ENCODE measurements at regions not wholly inside any gene's neighbourhood (a gene's known extent, or its start where the extent isn't known, plus 50 kb on each side); places are given as distances from the start of the nearest gene placed in this dataset.

GRCh38 chr13:40270726-40271125, 395.7 kb downstream of the FOXO1 start:
- DNase-seq: no peak

GRCh38 chr13:40271271-40271885, 395.1 kb downstream of the FOXO1 start:
- no peak for DNase-seq

GRCh38 chr13:40271931-40272775, 394.3 kb downstream of the FOXO1 start:
- peak; percentile 68 for DNase-seq

DNA sequence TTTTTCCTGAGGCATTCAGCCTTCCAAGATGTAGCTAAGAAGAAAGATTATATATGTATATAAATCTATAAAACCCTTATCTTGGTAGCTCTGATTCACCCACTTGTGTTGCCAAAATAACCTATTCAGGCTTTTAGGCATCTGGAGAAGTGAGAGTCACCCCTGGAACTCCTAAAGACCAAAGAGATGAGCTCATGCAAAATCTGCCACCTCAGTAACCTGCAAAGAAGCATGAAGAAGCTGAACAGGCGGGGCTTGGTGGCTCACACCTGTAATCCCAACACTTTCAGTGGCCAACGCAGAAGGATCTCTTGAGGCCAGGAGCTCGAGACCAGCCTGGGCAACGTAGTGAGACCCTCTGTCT, 393.7 kb downstream of the FOXO1 start:
- peak; percentile 19 for DNase-seq

DNA sequence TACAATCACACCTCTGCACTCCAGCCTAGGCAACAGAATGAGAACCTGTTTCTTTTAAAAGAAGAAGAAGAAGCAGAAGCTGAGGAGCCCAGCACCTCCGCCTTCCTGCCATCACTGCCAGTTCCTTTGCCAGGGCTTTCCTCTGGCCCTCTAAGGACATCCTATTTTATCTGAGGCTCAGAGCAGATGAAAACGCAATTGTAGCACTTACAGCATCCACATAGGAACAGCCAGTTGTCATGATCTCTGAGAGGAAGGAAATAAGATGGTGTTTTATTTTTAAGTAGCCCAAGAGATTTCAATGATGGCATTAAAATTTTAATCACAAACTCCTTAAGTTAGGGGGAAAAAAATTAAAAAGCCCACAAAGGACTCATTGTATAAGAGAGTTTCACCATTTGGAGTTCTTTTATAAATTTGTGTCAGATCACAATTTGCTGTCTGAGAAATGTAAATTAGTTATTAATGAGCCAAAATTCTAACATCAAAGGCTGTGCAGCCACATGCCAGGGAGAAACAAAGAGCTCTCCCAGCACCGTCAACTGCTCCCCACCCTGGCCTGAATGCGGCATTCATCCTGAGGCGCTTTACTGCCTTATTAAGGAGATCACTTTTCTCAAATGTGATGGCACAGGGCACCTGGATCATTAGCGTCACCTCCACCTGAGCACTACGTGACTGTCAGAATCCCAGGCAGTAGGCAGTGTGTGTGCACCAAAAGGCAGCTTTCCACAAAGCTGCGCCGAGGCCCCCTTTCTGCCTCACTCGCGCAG, 393.0 kb downstream of the FOXO1 start:
- no peak for DNase-seq

GRCh38 chr13:40274103-40274502, 392.3 kb downstream of the FOXO1 start:
- no peak for DNase-seq

GRCh38 chr13:40275155-40275554, 391.3 kb downstream of the FOXO1 start:
- no peak for DNase-seq

DNA sequence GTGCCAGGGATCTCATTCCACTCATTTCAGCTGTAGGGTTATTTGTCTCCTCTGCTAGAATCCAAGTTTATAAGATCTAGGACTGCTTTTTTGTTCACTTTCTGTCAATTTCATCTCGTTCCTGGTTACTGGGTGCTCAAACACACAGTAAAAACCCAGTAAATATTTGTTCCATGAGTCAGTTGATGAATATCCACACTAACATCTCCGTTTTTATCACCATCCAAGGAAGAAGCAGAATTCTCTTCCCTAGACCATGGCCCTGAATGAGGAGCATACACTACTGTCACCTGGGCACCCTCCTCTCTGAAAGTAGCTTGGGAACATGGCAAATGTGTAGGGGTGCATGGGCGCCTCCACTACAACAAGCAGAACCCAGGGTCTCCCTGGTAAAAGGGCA, 390.8 kb downstream of the FOXO1 start:
- peak; percentile 13 for DNase-seq

DNA sequence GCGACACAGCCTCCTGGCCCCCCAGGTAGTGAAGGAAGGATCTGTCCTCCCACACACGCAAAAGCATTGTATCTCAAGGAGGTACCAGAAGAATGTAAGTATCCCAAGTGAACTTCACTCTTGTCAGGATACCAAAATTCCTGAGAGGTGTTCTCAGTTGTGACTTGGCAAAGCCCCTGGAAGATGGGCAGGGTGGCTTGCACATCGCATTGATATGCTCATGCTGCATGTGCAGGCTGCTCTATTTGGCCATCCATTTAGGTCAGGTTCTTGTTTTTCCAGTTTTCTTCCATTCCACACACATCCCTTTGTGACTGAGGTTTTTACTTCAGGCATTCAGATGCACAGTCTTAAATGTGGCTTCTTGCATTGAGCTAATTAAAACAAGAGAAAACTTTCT, 382.8 kb downstream of the FOXO1 start:
- DNase-seq: no peak

DNA sequence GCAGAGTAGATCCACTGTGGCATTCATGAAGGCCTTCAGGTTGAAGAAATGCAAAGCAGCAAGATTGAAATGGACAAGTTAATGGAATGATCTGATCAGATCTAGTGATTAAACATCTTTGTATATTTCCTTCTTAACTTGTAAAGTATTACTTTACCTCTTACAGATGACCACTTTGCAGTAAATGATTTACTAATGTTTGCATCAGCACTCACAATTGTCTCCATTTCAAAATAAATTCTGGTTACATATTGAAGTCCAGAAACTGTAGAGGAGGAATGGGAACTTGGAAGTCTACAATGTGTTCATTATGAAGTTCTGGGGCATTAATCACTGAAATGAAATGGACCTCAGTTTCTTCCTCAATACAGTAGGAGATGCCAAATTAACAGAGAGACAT, 380.8 kb downstream of the FOXO1 start:
- no peak for DNase-seq

DNA sequence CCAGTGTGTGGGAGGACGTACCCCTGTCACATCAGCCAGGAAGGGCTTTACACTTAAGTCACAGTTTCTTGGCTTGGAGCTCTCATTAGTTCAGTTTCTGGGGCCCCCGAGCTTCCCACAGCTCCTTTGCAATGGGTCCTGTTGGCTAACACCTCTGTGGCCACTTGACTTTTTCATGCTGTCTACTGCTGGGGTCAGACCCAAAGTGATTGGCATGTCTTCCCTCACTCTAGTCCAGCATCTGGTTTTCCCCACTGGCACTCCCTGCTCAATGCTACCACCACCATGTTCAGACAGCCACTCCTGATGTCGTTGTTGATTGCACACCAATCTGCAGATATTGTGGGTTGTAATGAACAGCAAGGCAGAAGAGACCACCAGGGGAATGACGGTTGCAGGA, 379.0 kb downstream of the FOXO1 start:
- DNase-seq: no peak

- DNase-seq: no peak
These were observed 378.2 kb downstream of the FOXO1 start for GRCh38 chr13:40288259-40288658.

DNA sequence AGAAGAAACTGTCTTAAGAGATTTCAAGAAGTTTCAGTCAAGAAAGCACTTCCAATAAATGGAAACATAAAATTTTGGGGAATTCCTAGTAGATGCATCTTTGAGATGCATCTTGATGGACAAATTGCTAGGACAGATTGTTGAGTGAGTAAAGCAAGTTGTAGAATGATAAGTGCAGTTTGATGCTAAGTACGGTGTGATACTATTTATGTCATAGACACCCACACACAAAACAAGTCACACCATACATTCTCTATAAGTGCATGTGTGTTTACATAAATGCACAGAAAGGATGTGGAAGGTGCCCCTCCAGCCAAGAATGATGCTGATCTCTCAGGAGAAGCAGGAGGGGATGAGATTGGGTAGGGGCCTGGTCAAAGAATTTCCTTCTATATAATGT, 375.7 kb downstream of the FOXO1 start:
- DNase-seq: no peak

DNA sequence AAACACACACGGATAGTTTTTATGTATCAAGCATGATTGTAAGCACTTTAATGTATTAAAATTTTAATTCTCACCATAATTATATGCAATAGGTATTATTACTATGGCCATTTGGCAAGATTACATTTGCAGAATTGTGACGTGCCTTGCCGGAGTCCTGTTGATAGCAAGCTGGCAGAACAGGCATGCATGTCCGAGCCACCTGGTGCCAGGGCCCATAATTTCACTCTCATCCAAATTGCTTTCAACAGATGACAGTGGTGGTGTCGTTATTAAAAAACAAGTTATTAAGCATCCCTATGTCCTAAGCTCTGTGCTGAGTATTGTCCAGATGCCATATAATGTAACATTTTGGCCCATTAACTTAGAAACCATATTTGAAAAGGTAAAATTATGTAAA, 374.3 kb downstream of the FOXO1 start:
- no peak for DNase-seq

- no peak for DNase-seq
These were observed 373.9 kb downstream of the FOXO1 start for GRCh38 chr13:40292536-40292935.

DNA sequence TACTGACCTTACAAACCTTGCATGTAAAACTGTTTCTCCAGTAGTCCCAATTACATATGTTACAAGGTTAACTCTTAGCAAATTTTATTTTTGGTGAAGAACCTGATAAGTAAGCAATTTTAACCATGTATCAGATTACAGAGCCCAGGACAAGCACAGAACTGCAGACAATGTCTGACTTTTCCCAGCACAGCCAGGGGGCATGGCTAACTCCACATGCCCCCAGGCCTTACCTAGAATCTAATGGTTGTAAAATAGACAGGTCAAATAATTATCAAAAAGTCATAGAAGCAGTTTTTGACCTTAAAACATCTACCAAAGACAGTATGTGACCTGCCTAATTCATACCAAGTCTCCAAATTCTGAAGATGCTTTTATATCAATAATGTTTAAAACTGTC, 364.1 kb downstream of the FOXO1 start:
- DNase-seq: no peak

DNA sequence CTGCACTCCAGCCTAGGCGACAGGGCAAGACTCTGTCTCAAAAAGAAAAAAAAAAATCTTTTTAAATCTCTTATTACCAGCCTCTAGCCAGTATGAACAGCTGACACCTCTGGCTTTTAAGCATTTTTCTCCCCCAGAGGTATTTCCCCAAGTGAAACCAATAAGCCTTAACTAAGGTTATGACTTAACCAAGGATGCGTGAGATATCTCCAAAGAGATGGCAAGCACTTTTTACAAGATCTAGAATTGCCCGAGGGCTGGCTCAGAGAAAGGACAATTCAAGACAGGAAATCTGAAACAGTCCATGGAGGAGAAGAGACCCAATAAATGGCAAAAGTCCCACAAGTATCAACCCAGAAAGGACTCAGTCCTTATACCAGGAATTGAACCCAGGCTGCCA, 362.1 kb downstream of the FOXO1 start:
- DNase-seq: no peak

GRCh38 chr13:40306817-40307216, 359.6 kb downstream of the FOXO1 start:
- no peak for DNase-seq

DNA sequence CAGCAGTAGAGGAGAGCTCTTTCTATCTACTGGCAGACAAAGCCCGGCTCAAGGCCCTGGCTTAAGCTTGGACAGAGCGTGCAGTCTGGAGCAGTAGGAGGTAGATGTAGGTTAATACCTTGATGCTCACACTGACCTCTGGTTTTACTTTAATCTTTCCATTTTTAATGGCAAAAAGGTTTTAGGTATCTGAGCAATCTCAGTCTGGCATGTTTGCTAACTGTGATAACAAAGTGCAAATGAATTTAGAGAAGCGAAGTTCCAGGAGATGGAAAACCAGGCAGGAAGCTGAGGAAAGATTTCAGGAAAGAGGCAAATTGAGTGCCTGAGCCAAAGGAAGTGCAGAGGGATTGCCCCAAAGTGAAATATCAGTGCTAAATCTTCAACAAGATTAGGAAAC, 356.6 kb downstream of the FOXO1 start:
- DNase-seq: no peak

DNA sequence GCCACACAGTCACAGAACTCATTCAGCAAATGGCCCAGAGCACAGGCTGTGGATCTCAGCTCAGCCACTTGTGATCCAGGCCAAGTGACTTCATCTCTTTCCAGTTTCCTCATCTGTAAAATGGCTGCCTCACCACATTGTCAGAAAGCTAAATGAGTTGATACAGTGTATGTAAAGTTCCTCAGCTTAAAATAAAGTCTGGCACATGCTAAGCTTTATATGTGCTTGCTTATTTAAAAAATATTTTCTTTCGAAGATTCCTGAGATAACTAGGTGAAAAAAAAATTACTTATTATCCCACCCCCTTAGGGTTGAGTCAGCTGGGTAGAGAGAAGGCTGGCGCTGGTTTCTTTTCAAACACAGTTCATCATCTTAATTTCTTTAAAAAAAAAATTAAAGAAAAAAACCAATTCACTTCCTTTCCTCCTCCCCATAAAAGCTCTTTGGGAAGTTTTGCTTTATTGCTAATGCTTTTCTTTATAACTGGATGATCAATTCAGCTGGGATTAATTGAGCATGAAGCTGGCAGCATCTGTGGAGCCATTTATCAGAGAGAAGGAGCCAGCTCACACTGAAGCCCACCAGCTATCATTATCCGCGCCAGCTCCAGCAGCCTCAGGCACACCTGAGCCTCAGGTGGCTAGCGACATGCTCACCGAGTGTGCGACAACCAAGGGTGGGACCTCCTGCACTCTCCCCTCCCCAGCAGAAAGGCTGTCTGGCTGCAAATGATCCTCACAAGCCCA, 354.9 kb downstream of the FOXO1 start:
- peak; percentile 19 for DNase-seq

GRCh38 chr13:40313269-40314200, 352.9 kb downstream of the FOXO1 start:
- no peak for DNase-seq

All from fibroblast of skin of back (primary cell).